HG02973 (cell line): ENCODE measurements at regions not wholly inside any gene's neighbourhood (a gene's known extent, or its start where the extent isn't known, plus 50 kb on each side); places are given as distances from the start of the nearest gene placed in this dataset.

Source experiments
- ATAC-seq: cut with Tn5 transposase; IDR thresholded peaks from one replicate; pipeline ENCODE4 v1.9.1; 2021; ENCODE audit warnings: moderate library complexity; ENCODE audit not compliant: unreplicated experiment

DNA sequence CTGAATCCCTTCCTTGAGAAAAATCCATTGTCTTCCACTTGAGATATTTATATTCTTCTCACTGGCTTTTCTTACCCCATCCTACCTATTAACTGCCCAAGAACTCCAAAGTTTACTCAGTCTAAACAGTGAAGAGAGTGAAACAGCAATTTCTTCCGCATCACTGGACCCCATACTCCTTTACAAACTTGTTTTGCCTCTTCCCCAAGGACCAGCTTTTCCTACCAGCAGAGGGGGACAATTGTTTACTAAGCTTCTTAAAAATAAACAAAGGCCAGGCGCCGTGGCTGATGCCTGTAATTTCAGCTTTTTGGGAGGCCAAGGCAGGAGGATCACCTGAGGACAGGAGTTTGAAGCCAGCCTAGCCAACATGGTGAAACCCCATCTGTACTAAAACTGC is 52.0 kb downstream of the LRATD1 start:
- no peak for ATAC-seq

DNA sequence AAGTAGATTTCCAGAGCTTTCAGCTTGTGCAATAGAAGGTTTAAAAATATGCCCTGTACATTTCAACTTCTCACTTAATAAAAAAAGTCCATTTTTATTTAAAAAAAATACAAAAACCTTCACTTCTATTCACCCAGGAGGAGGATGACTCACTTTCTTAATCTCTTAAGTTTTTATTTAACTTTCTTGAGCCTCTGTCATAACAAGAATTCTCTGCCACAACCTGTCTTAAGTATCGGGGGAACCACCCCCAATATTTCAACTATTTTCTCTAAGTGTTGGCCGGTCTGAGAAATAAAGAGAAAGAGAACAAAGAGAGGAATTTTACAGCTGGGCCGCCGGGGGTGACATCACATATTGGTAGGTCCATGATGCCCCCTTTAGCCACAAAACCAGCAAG is 58.4 kb downstream of the LRATD1 start:
- no peak for ATAC-seq

DNA sequence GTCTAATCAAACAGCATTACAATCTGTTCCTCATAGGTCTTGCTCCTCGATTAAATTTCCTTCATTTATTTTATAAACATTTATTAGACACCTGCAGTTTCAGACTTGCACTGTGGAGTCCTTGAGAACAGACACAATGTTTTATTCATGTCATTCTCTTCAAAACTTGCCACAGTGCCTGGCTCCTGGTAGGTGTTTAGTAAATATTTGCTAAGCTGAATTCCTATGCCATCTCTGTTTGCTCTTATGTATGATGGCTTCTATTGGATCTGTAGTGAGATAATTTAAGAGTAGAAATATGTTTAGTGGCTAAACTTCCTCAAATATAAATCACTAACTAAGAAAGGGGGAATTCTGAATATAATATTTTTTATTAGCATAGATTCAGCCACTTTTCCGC is 61.4 kb downstream of the LRATD1 start:
- no peak for ATAC-seq

DNA sequence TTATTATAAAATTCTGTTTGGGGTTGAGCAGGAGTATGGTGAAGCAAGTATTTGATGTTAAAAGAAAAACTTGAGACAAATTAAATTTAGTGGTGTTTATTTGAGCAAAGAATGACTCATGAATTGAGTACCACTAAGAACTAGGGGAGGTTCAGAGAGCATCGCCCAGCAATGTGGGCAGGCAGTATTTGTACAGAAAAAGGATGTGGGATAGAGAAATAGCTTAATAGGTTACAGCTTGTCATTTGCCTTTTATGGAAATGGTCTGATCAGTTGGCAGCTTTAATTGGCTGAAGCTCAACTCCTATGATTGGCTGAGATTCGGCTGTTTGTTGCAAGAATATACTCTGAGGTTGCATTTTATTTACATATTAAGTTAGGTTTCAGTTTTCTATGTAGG is 68.2 kb downstream of the LRATD1 start:
- no peak for ATAC-seq

DNA sequence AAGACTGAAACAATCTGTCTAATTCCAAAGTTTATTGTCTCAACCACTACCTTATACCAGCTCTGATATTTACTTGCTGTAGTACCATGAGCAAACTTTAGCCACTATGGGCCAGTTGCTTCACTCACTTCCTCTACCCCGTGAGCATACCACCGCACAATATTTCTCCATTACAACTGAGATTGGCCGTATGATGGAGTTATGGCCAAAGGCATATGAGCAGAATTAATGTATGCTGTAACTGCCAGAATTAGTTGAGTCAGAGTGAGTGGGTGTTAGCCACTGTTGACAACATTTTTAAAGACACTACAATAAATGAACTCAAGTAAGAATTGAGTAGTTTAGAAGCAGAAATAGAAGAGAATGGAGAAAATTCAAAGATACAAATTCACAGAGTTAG is 69.7 kb downstream of the LRATD1 start:
- ATAC-seq = no peak

DNA sequence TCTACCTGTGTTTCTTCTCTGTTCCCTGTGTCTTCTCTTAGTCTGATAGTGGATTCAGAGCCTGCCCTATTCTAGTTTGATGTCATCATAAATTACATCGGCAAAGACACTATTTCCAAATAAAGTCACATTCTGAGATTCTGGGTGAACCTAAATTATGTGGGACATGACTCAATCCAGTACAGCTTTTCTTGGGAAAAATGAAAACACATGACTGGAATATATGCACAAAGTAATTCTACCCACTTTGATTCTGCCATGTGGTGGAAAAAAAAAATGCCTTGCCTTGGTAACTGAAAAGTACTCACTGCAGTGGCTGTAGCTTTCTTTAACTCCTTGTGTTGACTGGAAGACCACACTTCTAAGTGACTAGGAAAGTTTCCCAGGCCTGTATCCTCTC is 73.7 kb downstream of the LRATD1 start:
- ATAC-seq = no peak

DNA sequence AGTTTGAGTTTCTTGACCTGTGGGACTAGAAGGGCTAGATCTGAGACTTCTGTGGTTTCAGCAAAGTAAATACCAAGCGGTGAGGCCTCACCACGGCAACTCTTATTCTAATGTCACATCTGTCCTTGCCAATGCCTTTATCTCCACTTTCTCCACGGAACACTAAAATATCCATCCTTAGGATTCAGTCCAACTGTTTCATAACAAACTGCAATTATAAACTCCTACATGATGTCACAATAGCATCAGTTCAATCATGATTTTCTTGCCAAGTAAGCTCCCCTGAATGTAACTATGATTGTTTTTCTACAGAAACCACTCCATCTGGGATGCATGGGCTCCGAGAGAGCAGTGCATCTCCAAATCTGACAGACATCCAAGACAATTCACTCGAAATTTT is 79.6 kb downstream of the LRATD1 start:
- no peak for ATAC-seq

DNA sequence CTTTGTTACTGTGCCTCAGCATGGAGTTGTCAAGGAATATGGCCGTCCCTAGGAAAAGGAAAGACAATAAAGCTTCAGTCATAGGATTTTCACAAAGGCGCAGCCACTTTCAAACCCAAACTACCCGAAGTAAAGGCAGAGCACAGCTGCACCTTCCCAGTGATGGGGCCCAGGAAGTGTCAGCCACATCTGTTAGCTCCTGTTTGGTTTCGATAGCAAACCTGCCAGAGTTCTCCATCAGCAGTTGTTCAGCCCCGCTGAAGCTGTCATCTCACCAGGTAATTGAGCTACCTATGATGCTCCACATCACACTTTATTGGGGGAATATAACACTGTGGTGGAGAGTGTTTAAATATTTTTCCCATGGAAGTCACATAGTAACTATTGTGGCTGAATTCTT is 80.7 kb downstream of the LRATD1 start:
- no peak for ATAC-seq

DNA sequence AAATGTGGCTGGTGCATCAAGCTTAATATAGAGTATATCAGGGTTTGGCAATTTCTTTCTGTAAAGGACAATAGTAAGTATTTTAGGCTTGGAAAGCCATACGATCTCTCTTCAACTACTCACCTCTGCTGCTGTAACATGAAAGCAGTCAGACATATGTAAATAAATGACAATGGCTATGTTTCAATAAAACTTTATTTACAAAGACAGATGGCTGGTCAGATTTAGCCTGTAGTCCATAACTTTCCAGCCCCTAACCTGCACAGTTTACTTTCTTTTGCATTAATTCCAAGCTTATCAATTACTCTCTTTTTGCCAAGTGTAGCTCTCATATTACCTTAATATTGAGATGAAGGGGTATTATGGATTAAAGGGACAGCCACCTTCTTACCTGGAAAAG is 83.1 kb downstream of the LRATD1 start:
- no peak for ATAC-seq

DNA sequence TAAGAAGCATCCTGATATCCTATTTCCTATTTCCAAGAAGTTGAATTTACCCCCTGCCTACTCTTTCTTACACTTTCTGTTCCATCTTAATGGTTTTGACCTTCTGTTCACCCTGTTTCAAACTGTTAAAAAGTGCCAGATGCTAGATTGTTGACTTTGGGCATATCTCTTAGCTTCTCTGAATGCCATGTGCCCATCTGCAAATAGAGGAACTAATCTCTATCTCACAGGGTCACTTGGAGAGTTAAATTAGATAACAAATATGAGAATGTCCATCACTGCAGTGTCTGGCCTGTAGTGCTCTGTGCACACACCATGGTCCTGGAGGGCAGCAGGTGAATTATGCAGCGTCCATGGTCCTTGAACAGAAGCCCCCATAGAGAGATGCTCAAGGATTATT is 83.8 kb downstream of the LRATD1 start:
- ATAC-seq = no peak

DNA sequence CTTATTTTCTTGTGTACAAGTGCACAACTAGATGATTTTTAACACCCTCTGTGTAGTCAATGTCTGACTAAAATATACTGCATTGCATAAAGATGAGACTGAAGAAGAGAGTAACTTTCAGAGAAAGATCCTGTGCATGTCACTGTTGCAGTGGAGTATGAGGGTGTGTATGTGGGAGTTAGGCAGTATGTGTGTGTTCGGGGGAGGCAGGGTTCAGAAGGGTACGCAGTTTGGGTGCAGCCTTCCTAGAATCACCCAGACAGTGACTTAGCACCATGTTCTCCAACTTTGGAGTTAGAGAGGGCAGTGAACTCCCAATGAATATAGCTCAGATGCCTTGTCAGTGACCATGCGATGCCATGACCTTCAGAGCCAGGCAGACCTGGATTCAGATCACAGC is 84.6 kb downstream of the LRATD1 start:
- ATAC-seq = no peak

DNA sequence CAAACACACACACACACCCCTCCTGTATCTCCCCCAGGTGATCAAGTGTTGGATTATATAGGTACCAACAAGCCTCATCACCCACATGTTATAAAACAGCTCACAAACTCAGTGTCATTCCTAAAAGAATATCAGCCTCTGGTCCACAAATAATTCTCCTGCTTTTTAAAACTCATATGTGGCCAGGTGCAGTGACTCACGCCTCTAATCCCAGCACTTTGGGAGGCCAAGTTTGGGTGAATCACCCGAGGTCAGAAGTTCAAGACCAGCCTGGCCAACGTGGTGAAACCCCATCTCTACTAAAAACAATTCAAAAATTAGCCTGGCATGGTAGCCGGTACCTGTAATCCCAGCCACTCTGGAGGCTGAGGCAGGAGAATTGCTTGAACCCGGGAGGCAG is 87.8 kb downstream of the LRATD1 start:
- no peak for ATAC-seq

DNA sequence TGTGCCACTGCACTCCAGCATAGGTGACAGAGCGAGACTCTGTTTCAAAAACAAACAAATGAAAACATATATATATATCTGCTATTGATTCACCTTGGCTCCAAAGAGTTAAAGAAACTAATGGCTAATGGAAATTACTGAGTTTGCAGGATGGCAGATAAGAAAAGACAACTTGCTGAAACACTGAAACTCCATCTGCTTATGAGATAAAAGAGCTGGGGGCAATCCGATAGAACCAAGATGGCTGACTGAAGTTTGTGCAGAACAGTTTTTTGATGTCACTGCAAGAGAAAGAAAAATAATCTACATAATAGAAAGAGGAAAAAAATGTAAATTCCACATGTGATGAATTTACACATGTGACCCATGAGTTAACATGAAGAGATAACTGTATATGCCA is 88.2 kb downstream of the LRATD1 start:
- no peak for ATAC-seq

DNA sequence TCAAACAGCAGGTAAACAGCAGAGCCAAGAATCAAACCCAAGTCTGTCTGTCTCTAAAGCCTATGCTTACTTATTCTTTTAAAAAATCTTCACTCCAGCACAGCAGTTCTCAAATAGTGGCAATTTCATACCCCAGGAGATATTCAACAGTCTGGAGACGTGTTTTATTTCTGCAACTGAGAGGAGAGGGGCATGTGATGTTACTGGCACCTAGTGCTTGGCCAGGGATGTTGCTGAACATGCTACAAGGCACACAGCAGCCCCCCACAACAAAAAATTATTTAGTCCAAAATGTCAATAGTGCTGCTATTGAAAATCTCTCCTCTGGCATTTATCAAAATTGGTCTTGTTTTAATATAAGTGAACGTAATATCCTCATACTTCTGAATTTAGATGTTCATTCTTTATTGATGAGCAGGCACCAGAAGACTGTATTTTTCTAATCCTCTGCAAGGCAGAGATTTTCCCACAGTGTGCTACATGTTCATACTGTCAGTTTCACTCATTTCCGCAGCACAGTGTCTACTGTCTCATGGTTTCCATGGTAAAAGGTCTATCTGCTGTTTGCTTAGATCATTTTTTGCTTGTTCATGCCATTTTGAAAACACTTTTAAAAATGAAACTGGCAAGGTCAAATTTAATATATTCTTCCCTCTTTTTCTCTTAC is 90.5 kb downstream of the LRATD1 start:
- ATAC-seq = no peak

DNA sequence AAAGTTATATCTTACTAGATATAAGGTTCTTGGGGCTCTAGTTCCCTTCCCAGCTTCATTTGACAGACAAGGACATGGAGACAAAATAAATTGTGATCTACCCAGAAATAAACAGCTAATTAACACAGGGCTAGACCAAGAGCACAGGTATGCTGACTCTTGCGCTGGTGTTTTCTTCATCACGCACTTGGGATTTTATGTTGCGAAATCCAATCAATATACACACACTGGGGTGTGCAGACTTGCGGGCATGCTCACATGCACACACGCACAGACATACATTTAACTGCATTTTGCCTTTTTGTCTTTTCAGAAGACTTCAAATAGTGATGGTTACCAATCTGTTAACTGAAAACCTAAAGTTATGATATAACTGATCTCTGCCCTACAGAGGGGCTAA is 91.2 kb downstream of the LRATD1 start:
- ATAC-seq = no peak

DNA sequence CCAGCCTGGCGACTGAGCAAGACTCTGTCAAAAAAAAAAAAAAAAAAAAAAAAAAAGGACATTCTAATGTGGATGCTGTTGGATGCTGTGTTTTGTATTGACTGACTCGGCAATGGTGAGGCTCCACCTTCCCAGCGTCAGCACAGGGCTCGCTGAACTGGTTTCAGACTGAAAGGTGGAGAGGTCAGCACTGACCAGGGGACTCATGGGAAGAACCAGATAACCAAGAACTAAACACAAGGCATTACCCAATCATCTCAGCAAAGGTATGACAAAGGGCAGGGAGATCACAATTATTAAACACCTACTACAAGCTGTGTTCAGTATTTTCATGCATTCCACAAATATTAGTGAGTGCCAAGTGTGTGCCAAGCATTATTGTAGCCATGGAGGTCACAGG is 103.2 kb downstream of the LRATD1 start:
- ATAC-seq = no peak

DNA sequence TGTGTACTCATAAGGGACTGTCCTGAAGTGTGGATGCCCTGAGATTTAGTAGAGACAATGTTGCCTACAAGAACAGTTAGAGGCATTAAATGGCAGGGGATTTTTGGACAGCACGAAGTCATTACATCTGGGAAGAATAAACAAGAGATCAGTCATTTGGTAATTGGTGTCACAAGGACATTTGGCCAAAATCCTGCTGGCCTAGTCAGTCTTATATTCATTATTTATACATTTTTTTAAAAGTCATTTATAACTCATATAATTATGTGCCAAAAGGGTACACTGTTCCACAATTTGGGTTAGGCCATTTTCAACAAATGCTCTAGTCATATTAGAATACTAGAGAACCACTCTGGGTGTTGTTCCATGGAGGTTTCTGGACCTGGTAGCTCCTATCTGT is 104.7 kb downstream of the LRATD1 start:
- ATAC-seq = no peak

DNA sequence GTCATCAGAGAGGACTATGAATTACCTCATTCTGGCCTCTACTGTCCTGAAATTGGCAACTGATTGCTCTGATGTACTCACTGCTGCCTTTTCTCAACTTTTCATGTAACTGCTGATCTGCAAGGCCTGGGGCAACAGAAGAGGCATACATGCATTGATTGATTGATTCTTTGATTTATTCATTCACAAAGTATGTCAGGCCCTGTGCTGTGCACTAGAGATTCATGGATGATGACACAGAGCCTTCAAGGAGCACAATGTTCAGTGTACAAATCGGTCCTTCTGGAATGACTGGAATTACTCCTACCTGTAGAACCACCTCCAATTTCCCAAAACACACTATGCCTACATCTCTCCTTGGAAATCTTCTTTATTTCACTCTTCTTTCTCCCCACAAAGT is 111.3 kb downstream of the LRATD1 start:
- no peak for ATAC-seq

DNA sequence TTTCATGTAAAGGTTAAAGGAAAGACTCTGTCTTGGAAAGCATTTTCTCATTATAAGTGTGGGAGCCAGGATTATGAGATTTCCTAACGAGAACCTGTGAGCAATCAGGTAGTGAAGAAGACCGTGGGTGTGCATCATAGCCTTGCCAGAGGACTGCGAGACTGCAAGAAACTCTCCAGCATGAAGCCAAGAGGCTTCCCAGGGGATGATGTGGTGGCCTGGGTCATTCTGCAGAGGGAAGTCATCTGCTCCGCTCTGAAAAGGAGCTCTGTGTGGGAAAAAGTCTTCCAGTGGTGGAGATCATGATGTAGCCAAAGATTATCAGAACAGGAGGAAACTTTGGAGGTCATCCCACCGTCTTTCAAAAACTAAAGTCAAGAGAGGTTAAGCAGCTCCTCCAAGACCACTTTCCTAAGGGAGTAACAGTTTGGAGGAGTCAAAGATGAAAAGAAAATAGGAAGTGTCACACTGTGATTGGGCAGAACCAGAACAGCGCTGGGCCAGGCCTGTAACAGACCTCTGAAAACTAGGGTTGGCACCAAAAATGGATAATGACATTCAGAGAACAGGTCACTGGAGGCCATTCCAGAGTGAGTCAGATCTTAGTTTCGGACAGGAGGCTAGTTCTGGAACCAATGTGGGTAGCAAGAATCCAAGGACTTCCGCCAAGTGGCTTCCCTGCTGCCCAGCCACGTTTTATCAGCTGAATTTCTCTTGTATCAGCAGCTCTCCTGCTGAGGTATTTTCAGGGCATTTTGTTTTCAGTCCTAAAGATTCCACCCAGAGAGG is 113.0 kb downstream of the LRATD1 start:
- no peak for ATAC-seq

DNA sequence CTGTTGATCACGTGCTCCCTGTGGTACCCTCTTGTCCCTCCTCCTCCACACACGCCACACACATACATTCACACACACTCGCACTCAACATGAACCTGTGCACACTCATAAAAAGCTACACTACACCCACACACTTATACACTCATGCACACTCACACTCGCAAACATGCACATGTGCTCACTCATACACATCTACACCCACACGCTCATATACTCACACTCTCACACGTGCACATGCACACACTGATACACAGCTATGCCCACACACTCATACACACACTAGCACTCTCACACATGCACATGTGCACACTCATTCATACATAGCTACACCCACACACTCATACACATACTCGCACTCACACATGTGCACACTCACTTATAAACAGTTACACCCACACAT is 113.6 kb downstream of the LRATD1 start:
- ATAC-seq = no peak

DNA sequence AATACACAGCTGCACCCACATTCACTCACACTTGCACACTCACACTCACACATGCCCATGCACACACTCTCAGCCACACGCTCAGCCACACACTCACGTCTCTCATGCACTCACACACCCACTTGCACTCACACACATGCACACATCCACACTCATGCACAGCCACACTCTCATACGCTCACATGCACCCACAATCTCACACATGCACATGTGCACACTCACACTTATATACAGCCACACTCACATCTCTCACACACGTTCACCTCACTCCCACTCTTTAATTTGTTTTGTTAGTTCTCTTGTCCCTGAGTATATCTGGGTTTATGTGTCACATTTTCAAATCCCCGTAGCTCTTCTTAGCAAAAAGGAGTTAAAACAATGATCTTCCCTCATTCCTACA is 114.9 kb downstream of the LRATD1 start:
- no peak for ATAC-seq

DNA sequence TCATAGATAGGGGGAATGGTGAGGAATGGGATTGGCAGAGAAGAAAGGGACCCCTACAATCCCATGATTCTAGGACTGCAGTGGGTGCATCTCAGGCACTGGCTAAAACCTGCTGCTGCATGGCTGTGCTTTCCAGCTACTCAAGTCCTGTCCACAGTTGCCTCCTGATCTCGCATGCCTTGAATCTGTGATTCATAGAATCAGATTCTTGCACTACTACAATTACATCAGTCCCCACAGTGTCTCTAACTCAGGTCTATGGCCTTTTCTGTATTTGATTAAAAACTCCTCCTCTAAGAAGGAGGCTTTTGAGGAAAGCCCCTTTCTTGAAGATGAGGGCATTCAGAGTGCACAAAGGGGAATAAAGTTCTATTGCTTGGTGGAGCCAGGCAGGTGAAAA is 117.4 kb downstream of the LRATD1 start:
- no peak for ATAC-seq

DNA sequence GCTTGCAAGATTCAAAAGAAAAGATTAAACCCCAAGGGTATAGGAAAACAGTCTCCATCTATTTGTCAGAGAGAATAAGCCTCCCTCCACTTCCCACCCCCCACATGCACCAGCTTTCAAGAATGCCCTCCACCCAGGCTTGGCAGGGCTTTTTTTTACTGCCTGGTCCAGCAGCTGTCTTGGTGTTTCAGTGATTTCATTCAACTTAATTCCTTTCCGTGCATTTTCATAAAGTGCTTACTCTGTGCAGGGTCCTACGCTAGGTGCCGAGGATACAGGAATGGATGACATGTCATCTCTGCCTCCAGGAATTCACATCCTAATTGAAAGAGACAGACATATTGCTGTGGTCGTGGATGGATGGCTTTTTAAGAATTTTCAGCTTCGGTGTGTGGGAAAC is 117.9 kb downstream of the LRATD1 start:
- no peak for ATAC-seq
